H54 (cell line): ENCODE measurements at regions not wholly inside any gene's neighbourhood (a gene's known extent, or its start where the extent isn't known, plus 50 kb on each side); places are given as distances from the start of the nearest gene placed in this dataset.
A peak's percentile ranks its signal among the peaks of the same experiment; 100 is the strongest.

Experiments
- DNase-seq: peaks from one replicate; pipeline ENCODE4 v3.0.0; 2011; ENCODE audit warnings: low spot score, mixed read lengths; ENCODE audit not compliant: insufficient read length
- FAIRE-seq: peaks from 3 replicates; lab custom pipeline; 2011; peaks lifted over from hg19 to GRCh38; lab: Jason Lieb, UNC
- POLR2A ChIP-seq: IDR thresholded peaks from 2 replicates; pipeline ENCODE4 v1.6.1; 2011; ENCODE audit warnings: low read depth, mild to moderate bottlenecking, low read length

- TF ChIP-seq POLR2A = no peak
- FAIRE-seq (no peak), DNase-seq (no peak)
Measured at GRCh38 chr10:117860135-117860534, 186.6 kb downstream of the RAB11FIP2 start.

- FAIRE-seq = no peak
- no peak for TF ChIP-seq POLR2A
- peak; percentile 19 for DNase-seq
Measured at GRCh38 chr10:117860823-117861222, 185.9 kb downstream of the RAB11FIP2 start.

- FAIRE-seq = no peak
Measured at GRCh38 chr10:117861329-117861728, 185.4 kb downstream of the RAB11FIP2 start.

DNA sequence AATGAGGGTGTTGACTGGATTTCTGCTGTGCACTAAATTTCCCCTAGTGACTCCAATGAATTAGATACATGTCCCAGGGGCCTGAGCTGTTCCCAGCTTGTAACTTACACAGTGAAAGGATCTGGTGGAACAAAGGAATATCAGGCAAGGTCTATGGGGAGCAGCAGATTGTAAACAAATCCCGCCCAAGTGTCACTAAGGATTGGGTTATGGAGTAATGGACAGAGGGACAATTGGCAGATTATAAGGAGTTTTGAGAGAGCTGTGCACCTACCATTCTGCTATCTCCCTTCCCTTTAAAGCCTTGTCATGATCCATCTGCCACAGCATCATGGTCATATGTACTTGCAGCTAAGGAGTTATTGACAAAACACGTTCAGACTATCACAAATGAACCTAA lies 183.0 kb downstream of the RAB11FIP2 start:
- FAIRE-seq (no peak), DNase-seq (no peak)
- TF ChIP-seq POLR2A = no peak

More at GRCh38 chr10:117861329-117861728, 185.4 kb downstream of the RAB11FIP2 start:
- DNase-seq = no peak
- TF ChIP-seq POLR2A = no peak

DNA sequence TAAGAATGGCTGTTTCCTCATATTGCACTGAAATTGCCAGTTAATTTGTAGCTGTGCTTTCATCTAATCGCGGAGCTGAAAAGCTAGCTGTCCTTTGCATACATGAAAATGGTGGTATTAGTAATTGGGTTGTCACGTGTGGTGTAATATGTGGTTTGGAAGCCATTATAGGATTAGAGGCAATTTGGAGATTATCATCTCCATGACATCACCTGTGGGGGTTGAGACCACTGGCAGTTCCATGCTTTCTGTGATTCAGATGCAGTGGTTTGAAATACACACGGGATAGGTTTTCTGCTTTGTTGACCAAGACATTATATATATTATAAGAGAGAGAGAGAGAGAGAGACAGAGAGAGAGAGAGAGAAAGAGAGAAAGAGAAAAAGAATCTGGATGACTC lies 180.8 kb downstream of the RAB11FIP2 start:
- no peak for TF ChIP-seq POLR2A
- DNase-seq (no peak), FAIRE-seq (no peak)

GRCh38 chr10:117868151-117868550 lies 178.6 kb downstream of the RAB11FIP2 start:
- DNase-seq = no peak
- TF ChIP-seq POLR2A = no peak
- no peak for FAIRE-seq

GRCh38 chr10:117875793-117876192 lies 170.9 kb downstream of the RAB11FIP2 start:
- DNase-seq (no peak), FAIRE-seq (no peak)
- TF ChIP-seq POLR2A = no peak

DNA sequence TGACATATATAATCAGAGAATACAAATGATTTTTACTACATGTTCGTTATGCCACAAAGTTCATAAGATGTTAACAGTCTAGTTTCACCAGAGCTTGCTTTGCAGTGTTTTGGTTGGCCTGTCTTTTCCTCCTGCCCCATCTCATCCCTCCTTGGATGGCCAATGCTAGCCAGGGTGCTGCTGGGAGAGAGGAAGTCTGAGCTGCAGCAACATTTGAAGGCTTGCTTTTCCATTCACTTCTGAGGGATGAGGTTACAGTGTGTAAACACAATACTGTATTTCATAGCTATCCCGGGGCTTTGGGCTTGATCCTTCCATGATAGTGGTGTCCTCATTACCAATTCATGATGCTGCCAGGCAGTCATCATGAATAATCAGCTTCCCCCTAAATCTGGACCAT lies 170.5 kb downstream of the RAB11FIP2 start:
- DNase-seq = no peak
- FAIRE-seq = no peak
- no peak for TF ChIP-seq POLR2A

GRCh38 chr10:117878626-117879025 lies 168.1 kb downstream of the RAB11FIP2 start:
- TF ChIP-seq POLR2A = no peak
- no peak for DNase-seq
- no peak for FAIRE-seq

DNA sequence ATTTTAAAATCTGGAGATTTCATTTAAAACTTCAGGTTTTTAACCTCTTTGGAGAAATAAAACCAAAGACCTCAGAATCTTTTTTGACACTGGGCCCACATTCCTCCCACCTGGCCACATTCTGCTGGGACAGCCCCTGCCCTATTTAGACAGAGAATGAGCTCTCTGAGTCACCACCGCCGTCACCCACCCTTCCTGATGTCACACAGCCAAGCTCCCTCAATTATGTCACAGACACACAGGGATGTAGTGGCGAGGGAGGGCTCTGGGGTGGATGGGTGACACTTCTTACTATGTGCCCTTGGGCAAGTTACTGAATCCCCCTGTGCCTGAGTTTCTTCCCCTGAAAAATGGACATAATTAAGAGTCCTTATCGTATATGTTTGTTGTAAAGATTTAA lies 162.6 kb downstream of the RAB11FIP2 start:
- no peak for TF ChIP-seq POLR2A
- FAIRE-seq (no peak), DNase-seq (no peak)

- no peak for DNase-seq
- FAIRE-seq = no peak
- no peak for TF ChIP-seq POLR2A
Measured at GRCh38 chr10:117884592-117884991, 162.1 kb downstream of the RAB11FIP2 start.

DNA sequence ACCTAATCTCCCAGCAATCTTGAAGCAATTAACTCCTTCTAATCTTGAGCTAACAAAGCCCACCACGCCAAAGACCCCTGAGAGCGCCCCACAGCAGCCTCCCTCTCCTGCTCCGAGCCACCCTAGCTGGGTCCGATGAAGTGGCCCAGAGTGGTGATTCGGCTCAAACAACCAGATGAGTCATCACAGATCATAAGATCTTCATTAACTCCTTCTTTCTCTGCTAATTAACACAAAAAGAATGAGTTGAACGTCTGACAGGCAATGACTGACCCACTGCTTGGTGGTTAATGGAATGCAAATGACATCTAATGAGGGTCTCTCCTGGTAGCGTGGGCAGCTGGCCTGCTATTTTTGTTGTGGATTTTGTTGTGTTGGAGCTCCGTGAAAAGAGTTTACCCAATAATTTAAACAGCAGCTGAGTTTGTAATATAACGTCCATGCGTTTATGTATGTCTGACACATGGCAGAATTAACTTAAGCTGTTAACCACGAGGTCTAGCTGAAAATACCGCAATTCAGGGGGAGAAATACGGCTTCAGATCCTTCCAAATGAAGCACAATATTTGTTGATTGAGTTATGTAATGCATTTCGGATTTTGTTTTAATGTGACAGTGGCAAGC lies 161.4 kb downstream of the RAB11FIP2 start:
- DNase-seq (no peak), FAIRE-seq (no peak)
- no peak for TF ChIP-seq POLR2A

- TF ChIP-seq POLR2A = no peak
- FAIRE-seq (no peak), DNase-seq (no peak)
Measured at GRCh38 chr10:117886766-117887165, 160.0 kb downstream of the RAB11FIP2 start.

DNA sequence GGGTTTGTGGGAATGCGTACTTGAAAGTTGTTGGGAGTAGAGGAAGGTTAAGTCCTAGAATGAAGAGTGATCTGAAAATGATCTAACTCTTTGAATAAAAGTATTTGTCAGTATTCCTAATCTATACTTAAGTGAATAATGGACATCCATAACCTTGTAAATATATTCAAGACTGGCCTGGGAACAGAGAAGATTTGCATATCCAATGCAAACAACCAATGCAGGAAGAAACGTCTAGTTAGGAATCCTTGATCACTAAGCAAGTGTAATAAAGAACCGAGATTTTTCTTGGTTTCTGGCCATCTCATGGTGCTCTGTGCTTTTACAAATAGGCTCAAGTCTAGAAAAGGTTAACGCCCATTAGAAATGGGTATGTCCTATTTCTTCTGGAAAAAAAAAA lies 157.1 kb downstream of the RAB11FIP2 start:
- no peak for TF ChIP-seq POLR2A
- no peak for FAIRE-seq
- DNase-seq = no peak

GRCh38 chr10:117892681-117893220 lies 154.0 kb downstream of the RAB11FIP2 start:
- no peak for DNase-seq
- no peak for TF ChIP-seq POLR2A
- no peak for FAIRE-seq

DNA sequence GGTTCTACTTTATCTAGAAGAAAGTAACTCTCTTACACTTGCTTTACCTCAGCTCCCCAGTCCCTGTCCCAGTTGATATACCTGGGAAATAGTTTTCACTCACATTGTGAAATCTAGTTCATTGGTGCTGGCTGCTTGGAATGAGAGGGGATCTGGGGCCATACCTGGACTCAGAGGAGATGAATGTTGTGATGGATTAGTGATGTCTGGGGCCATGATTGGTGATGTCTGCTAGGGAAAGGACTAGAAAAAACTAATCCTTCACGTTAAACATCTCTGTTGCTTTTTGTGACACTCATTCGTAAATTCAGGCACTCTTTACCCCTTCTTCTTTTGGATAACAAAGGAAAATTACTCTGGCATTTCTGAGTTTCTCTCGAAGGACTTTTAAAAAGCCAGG lies 152.4 kb downstream of the RAB11FIP2 start:
- no peak for TF ChIP-seq POLR2A
- no peak for DNase-seq
- no peak for FAIRE-seq
